ENCODE measurements at regions not wholly inside any gene's neighbourhood (a gene's known extent, or its start where the extent isn't known, plus 50 kb on each side); places are given as distances from the start of the nearest gene placed in this dataset.

GRCh38 chr2:100627330-100628300, 64.8 kb downstream of the PDCL3 start:
- in situ Hi-C loops (cut with HindIII; ENCODE audit: low pct_unique_long_range_greater_than_20kb, low sequenced_read_pairs) = no loop called here
- no peak for DNase-seq (ENCODE audit: low read depth in 1 of 2, low spot score in 1 of 2)
- TF ChIP-seq JUND (IDR thresholded peaks at IDR 0.05; ENCODE audit: low read depth) = no peak

GRCh38 chr2:100628506-100628905, 65.7 kb downstream of the PDCL3 start:
- in situ Hi-C loops (cut with HindIII; ENCODE audit: low pct_unique_long_range_greater_than_20kb, low sequenced_read_pairs) = no loop called here
- no peak for DNase-seq (ENCODE audit: low read depth in 1 of 2, low spot score in 1 of 2)
- no peak for TF ChIP-seq JUND (IDR thresholded peaks at IDR 0.05; ENCODE audit: low read depth)

DNA sequence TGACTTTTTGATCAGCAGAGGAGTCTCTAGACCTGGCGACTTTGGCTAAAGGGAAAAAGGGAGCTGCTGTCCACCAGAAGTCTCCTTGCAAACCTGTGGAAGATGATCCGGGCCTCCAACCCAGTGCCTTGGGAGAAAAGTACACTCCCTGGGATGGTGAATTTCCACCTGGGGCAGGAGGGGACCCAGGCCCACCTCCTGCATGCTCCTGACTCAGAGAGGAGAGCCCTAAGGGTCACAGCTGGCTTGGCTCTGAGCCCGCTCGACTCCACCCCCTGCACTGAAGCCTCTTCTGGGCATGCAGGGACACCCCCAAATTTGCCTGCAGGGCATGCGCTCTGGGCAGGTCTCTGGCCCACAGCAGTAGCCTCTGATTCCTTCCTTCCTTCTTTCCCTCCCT, 66.5 kb downstream of the PDCL3 start:
- no peak for TF ChIP-seq JUND (IDR thresholded peaks at IDR 0.05; ENCODE audit: low read depth)
- DNase-seq (ENCODE audit: low read depth in 1 of 2, low spot score in 1 of 2) = no peak
- in situ Hi-C loops (cut with HindIII; ENCODE audit: low pct_unique_long_range_greater_than_20kb, low sequenced_read_pairs) = no loop called here

GRCh38 chr2:100630473-100630977, 67.7 kb downstream of the PDCL3 start:
- in situ Hi-C loops (cut with HindIII; ENCODE audit: low pct_unique_long_range_greater_than_20kb, low sequenced_read_pairs) = no loop called here
- no peak for TF ChIP-seq JUND (IDR thresholded peaks at IDR 0.05; ENCODE audit: low read depth)
- no peak for DNase-seq (ENCODE audit: low read depth in 1 of 2, low spot score in 1 of 2)

DNA sequence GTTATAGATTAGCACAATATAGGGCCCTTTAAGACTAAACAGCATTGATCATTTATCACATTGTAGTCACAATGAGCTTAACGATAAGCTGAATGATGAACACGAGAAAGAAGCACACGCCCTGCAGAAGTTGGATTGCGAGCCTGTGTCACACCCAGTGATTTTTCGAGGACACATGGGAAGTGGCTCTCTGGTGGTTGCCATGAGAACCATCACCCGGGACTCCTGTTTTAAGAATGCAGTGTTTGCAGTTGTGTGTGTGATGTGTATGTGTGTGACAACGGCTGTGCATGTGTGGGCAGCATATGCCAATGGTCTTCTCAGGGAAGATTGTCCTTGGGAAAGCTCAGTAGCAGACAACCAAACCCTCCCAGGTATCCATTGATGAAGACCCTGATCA, 69.2 kb downstream of the PDCL3 start:
- TF ChIP-seq JUND (IDR thresholded peaks at IDR 0.05; ENCODE audit: low read depth) = no peak
- in situ Hi-C loops (cut with HindIII; ENCODE audit: low pct_unique_long_range_greater_than_20kb, low sequenced_read_pairs) = no loop called here
- DNase-seq (ENCODE audit: low read depth in 1 of 2, low spot score in 1 of 2) = no peak

DNA sequence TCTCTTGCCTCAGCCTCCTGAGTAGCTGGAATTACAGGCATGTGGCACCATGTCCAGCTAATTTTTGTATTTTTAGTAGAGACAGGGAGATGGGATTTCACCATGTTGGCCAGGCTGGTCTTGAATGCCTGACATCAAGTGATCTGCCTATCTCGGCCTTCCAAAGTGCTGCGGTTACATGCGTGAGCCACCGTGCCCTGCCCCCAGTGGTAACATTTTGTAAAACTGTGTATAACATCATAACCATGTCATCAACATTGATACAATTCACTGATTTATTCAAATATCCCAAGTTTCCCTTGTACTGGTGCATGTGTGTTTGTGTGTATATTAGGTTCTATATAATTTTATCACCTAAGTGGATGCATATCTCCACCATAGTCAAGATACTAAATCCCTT, 70.0 kb downstream of the PDCL3 start:
- DNase-seq (ENCODE audit: low read depth in 1 of 2, low spot score in 1 of 2) = no peak
- in situ Hi-C loops (cut with HindIII; ENCODE audit: low pct_unique_long_range_greater_than_20kb, low sequenced_read_pairs) = no loop called here
- no peak for TF ChIP-seq JUND (IDR thresholded peaks at IDR 0.05; ENCODE audit: low read depth)

- no peak for TF ChIP-seq JUND (IDR thresholded peaks at IDR 0.05; ENCODE audit: low read depth)
- no peak for DNase-seq (ENCODE audit: low read depth in 1 of 2, low spot score in 1 of 2)
- in situ Hi-C loops (cut with HindIII; ENCODE audit: low pct_unique_long_range_greater_than_20kb, low sequenced_read_pairs) = no loop called here
These were observed 77.0 kb downstream of the PDCL3 start for GRCh38 chr2:100639588-100640390.

GRCh38 chr2:100640431-100641124, 77.8 kb downstream of the PDCL3 start:
- in situ Hi-C loops (cut with HindIII; ENCODE audit: low pct_unique_long_range_greater_than_20kb, low sequenced_read_pairs) = no loop called here
- DNase-seq (ENCODE audit: low read depth in 1 of 2, low spot score in 1 of 2) = no peak
- no peak for TF ChIP-seq JUND (IDR thresholded peaks at IDR 0.05; ENCODE audit: low read depth)

GRCh38 chr2:100641125-100641435, 78.3 kb downstream of the PDCL3 start:
- no peak for DNase-seq (ENCODE audit: low read depth in 1 of 2, low spot score in 1 of 2)
- in situ Hi-C loops (cut with HindIII; ENCODE audit: low pct_unique_long_range_greater_than_20kb, low sequenced_read_pairs) = no loop called here
- no peak for TF ChIP-seq JUND (IDR thresholded peaks at IDR 0.05; ENCODE audit: low read depth)

GRCh38 chr2:100642425-100642824, 79.6 kb downstream of the PDCL3 start:
- TF ChIP-seq JUND (IDR thresholded peaks at IDR 0.05; ENCODE audit: low read depth) = no peak
- no peak for DNase-seq (ENCODE audit: low read depth in 1 of 2, low spot score in 1 of 2)
- in situ Hi-C loops (cut with HindIII; ENCODE audit: low pct_unique_long_range_greater_than_20kb, low sequenced_read_pairs) = no loop called here

DNA sequence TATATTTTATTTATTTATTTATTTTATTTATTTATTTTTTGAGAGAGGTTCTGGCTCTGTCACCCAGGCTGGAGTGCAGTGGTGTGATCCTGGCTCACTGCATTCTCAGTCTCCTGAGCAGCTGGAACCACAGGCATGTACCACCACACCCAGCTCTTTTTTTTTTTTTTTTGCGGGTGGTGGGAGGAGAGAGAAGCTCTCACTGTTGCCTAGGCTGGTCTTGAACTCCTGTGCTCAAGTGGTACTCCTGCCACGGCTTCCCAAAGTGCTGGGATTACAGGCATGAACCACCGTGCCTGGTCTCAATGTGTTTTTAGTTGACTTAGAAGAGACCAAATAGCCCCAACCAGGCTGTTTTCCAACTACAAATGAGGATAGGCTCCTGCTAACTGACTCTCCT, 80.7 kb downstream of the PDCL3 start:
- TF ChIP-seq JUND (IDR thresholded peaks at IDR 0.05; ENCODE audit: low read depth) = no peak
- in situ Hi-C loops (cut with HindIII; ENCODE audit: low pct_unique_long_range_greater_than_20kb, low sequenced_read_pairs) = no loop called here

GRCh38 chr2:100643906-100644501, 81.2 kb downstream of the PDCL3 start:
- in situ Hi-C loops (cut with HindIII; ENCODE audit: low pct_unique_long_range_greater_than_20kb, low sequenced_read_pairs) = no loop called here
- DNase-seq (ENCODE audit: low read depth in 1 of 2, low spot score in 1 of 2) = no peak
- no peak for TF ChIP-seq JUND (IDR thresholded peaks at IDR 0.05; ENCODE audit: low read depth)

More for the DNA sequence above, 80.7 kb downstream of the PDCL3 start:
- no peak for DNase-seq (ENCODE audit: low read depth in 1 of 2, low spot score in 1 of 2)
